ENCODE measurements at regions not wholly inside any gene's neighbourhood (a gene's known extent, or its start where the extent isn't known, plus 50 kb on each side); places are given as distances from the start of the nearest gene placed in this dataset.

- H3K27me3 Mint-ChIP-seq (ENCODE audit: unreplicated experiment), result peaks cover 2% of the 10 kb centered on the region
- no peak for TF ChIP-seq CTCF (IDR thresholded peaks at IDR 0.05; ENCODE audit: partially characterized antibody, unreplicated experiment)
- H3K4me1 Mint-ChIP-seq (ENCODE audit: low read depth, unreplicated experiment), result no peaks in the 10 kb centered on the region
- no peaks in the 10 kb centered on the region for H3K36me3 Mint-ChIP-seq (ENCODE audit: unreplicated experiment)
- no peak overlapping the region for H3K4me3 Mint-ChIP-seq (ENCODE audit: unreplicated experiment)
- H3K27ac Mint-ChIP-seq (ENCODE audit: unreplicated experiment), result no peak overlapping the region
- no peak for DNase-seq
- peaks cover 2% of the 10 kb centered on the region for H3K9me3 Mint-ChIP-seq (ENCODE audit: unreplicated experiment)
Observed at GRCh38 chr14:45359746-45360145, 106.7 kb upstream of the MIS18BP1 start.

GRCh38 chr14:45332360-45332988 is 79.5 kb upstream of the MIS18BP1 start:
- Mint-ChIP-seq H3K27me3 (ENCODE audit: unreplicated experiment) (peaks cover 1% of the 10 kb centered on the region), H3K9me3 (ENCODE audit: unreplicated experiment) (peaks cover 4% of the 10 kb centered on the region), H3K4me1 (ENCODE audit: low read depth, unreplicated experiment) (no peaks in the 10 kb centered on the region), H3K36me3 (ENCODE audit: unreplicated experiment) (no peaks in the 10 kb centered on the region), H3K27ac (ENCODE audit: unreplicated experiment) (no peak overlapping the region), H3K4me3 (ENCODE audit: unreplicated experiment) (no peak overlapping the region)
- TF ChIP-seq CTCF (IDR thresholded peaks at IDR 0.05; ENCODE audit: partially characterized antibody, unreplicated experiment), result no peak
- no peak for DNase-seq

GRCh38 chr14:45308745-45309397 is 55.9 kb upstream of the MIS18BP1 start:
- DNase-seq, result no peak
- no peak overlapping the region for H3K27ac Mint-ChIP-seq (ENCODE audit: unreplicated experiment)

More at GRCh38 chr14:45308745-45309397, 55.9 kb upstream of the MIS18BP1 start:
- Mint-ChIP-seq H3K9me3 (ENCODE audit: unreplicated experiment) (no peaks in the 10 kb centered on the region), H3K36me3 (ENCODE audit: unreplicated experiment) (no peaks in the 10 kb centered on the region), H3K4me1 (ENCODE audit: low read depth, unreplicated experiment) (no peaks in the 10 kb centered on the region), H3K27me3 (ENCODE audit: unreplicated experiment) (no peaks in the 10 kb centered on the region), H3K4me3 (ENCODE audit: unreplicated experiment) (no peak overlapping the region)
- no peak for TF ChIP-seq CTCF (IDR thresholded peaks at IDR 0.05; ENCODE audit: partially characterized antibody, unreplicated experiment)
